Esophagus muscularis mucosa (tissue), 4 donors: ENCODE measurements at regions not wholly inside any gene's neighbourhood (a gene's known extent, or its start where the extent isn't known, plus 50 kb on each side); places are given as distances from the start of the nearest gene placed in this dataset.

Source experiments
- CTCF ChIP-seq, 3 experiments: fragments of 200-600 bp in 2 of 3; fragments of 450-650 bp in 1 of 3; sonication (generic) in 2 of 3; IDR thresholded peaks; one replicate each; pipeline ENCODE4 v1.5.1; 2017 to 2019; ENCODE audit warnings: antibody characterized with exemption in 3 of 3, mild to moderate bottlenecking in 2 of 3, moderate library complexity in 1 of 3
- EP300 ChIP-seq: sonication (generic); formaldehyde crosslinking; IDR thresholded peaks from one replicate; pipeline ENCODE4 v1.6.1; 2017; ENCODE audit warnings: antibody characterized with exemption
- POLR2AphosphoS5 ChIP-seq, 2 donors: sonication (generic); formaldehyde crosslinking; IDR thresholded peaks; one replicate each; pipeline ENCODE4 v1.6.1; 2017; ENCODE audit warnings: antibody characterized with exemption in 2 of 2

- TF ChIP-seq EP300 (no peak), POLR2AphosphoS5 (IDR thresholded peaks at IDR 0.05) (no peak), CTCF (IDR thresholded peaks at IDR 0.05) (no peak)
These were observed 179.2 kb upstream of the OR4E1 start for GRCh38 chr14:21852775-21853174.
